ENCODE measurements at regions not wholly inside any gene's neighbourhood (a gene's known extent, or its start where the extent isn't known, plus 50 kb on each side); places are given as distances from the start of the nearest gene placed in this dataset.

- H3K27me3 ChIP-seq, result no peaks in the 10 kb centered on the region
- intact Hi-C loops (cut with DNase I), result no loop called here
- no peak for TF ChIP-seq CTCF (IDR thresholded peaks at IDR 0.05)
Measured at GRCh38 chr11:129257512-129257911, 65.4 kb upstream of the ARHGAP32 start.

GRCh38 chr11:129252621-129253020, 60.5 kb upstream of the ARHGAP32 start:
- Histone ChIP-seq H3K9me3 (no peaks in the 10 kb centered on the region), H3K36me3 (no peaks in the 10 kb centered on the region), H3K4me1 (no peaks in the 10 kb centered on the region), H3K27ac (no peak overlapping the region), H3K27me3 (no peaks in the 10 kb centered on the region), H3K4me3 (no peak overlapping the region)
- intact Hi-C loops (cut with DNase I), result no loop called here
- no peak for TF ChIP-seq CTCF (IDR thresholded peaks at IDR 0.05)
- DNase-seq (ENCODE audit: low spot score in 2 of 2), result no peak

More at GRCh38 chr11:129257512-129257911, 65.4 kb upstream of the ARHGAP32 start:
- Histone ChIP-seq H3K4me1 (peaks cover 0 to 7% of the 10 kb centered on the region in 2 donors), H3K36me3 (no peaks in the 10 kb centered on the region), H3K9me3 (no peaks in the 10 kb centered on the region), H3K4me3 (no peak overlapping the region), H3K27ac (no peak overlapping the region)
- DNase-seq (ENCODE audit: low spot score in 2 of 2), result no peak

- intact Hi-C loops (cut with DNase I), result no loop called here
- TF ChIP-seq CTCF (IDR thresholded peaks at IDR 0.05), result no peak
- Histone ChIP-seq H3K27ac (no peak overlapping the region), H3K36me3 (no peaks in the 10 kb centered on the region), H3K27me3 (no peaks in the 10 kb centered on the region), H3K4me3 (no peak overlapping the region), H3K4me1 (no peaks in the 10 kb centered on the region), H3K9me3 (no peaks in the 10 kb centered on the region)
- DNase-seq (ENCODE audit: low spot score in 2 of 2), result no peak
Measured at GRCh38 chr11:129251067-129251466, 58.9 kb upstream of the ARHGAP32 start.

GRCh38 chr11:129249923-129250322, 57.8 kb upstream of the ARHGAP32 start:
- Histone ChIP-seq H3K27me3 (no peaks in the 10 kb centered on the region), H3K36me3 (no peaks in the 10 kb centered on the region), H3K9me3 (no peaks in the 10 kb centered on the region), H3K4me3 (no peak overlapping the region), H3K27ac (no peak overlapping the region), H3K4me1 (no peaks in the 10 kb centered on the region)
- intact Hi-C loops (cut with DNase I), result no loop called here
- TF ChIP-seq CTCF (IDR thresholded peaks at IDR 0.05), result no peak
- no peak for DNase-seq (ENCODE audit: low spot score in 2 of 2)

GRCh38 chr11:129249351-129249750, 57.2 kb upstream of the ARHGAP32 start:
- intact Hi-C loops (cut with DNase I), result no loop called here
- no peak overlapping the region for H3K27ac ChIP-seq
- no peak for TF ChIP-seq CTCF (IDR thresholded peaks at IDR 0.05)
- DNase-seq (ENCODE audit: low spot score in 2 of 2), result no peak
- H3K27me3 ChIP-seq, result no peaks in the 10 kb centered on the region
- no peak overlapping the region for H3K4me3 ChIP-seq
- no peaks in the 10 kb centered on the region for H3K4me1 ChIP-seq
- no peaks in the 10 kb centered on the region for H3K9me3 ChIP-seq
- no peaks in the 10 kb centered on the region for H3K36me3 ChIP-seq

GRCh38 chr11:129248618-129249017, 56.5 kb upstream of the ARHGAP32 start:
- Histone ChIP-seq H3K4me1 (no peaks in the 10 kb centered on the region), H3K9me3 (no peaks in the 10 kb centered on the region), H3K27ac (no peak overlapping the region), H3K27me3 (no peaks in the 10 kb centered on the region), H3K4me3 (no peak overlapping the region), H3K36me3 (no peaks in the 10 kb centered on the region)
- DNase-seq (ENCODE audit: low spot score in 2 of 2), result no peak
- intact Hi-C loops (cut with DNase I), result no loop called here
- TF ChIP-seq CTCF (IDR thresholded peaks at IDR 0.05), result no peak
